Upper lobe of left lung (tissue), 6 donors: ENCODE measurements at regions not wholly inside any gene's neighbourhood (a gene's known extent, or its start where the extent isn't known, plus 50 kb on each side); places are given as distances from the start of the nearest gene placed in this dataset.

ENCODE experiments used
- ATAC-seq, 2 donors: fragments of 200-7000 bp; cut with Tn5 transposase; one replicate each; pipeline ENCODE4 v1.9.1; 2022; ENCODE audit warnings: mild to moderate bottlenecking in 2 of 2, moderate library complexity in 2 of 2; ENCODE audit not compliant: low FRiP score in 2 of 2
- DNase-seq, 2 donors: peaks; one replicate each; pipeline ENCODE4 v3.0.0-alpha.2; 2019 to 2020
- H3K27ac ChIP-seq, 4 donors: fragments of 200-600 bp; sonication (generic); one replicate each; pipeline ENCODE4 v1.5.1; 2016 to 2019
- H3K27me3 ChIP-seq, 4 donors: fragments of 200-600 bp; sonication (generic); one replicate each; pipeline ENCODE4 v1.5.1; 2017 to 2019
- H3K36me3 ChIP-seq, 4 donors: fragments of 200-600 bp; sonication (generic); one replicate each; pipeline ENCODE4 v1.5.1; 2016 to 2019
- H3K4me1 ChIP-seq, 4 donors: fragments of 200-600 bp; sonication (generic); one replicate each; pipeline ENCODE4 v1.5.1; 2018 to 2019
- H3K4me3 ChIP-seq, 4 donors: fragments of 200-600 bp; sonication (generic); one replicate each; pipeline ENCODE4 v1.5.1; 2017 to 2019; ENCODE audit warnings: mild to moderate bottlenecking in 2 of 4, moderate library complexity in 1 of 4
- H3K9me3 ChIP-seq, 4 donors: fragments of 200-600 bp; sonication (generic); one replicate each; pipeline ENCODE4 v1.5.1; 2018 to 2019
- EP300 ChIP-seq, 4 donors: sonication (generic); formaldehyde crosslinking; IDR thresholded peaks; one replicate each; pipeline ENCODE4 v1.5.1; 2017; ENCODE audit warnings: antibody characterized with exemption in 4 of 4, control low read depth in 2 of 4
- POLR2A ChIP-seq, 4 donors: fragments of 450-650 bp; IDR thresholded peaks; one replicate each; pipeline ENCODE4 v1.5.1; 2016 to 2017; ENCODE audit warnings: antibody characterized with exemption in 4 of 4, mild to moderate bottlenecking in 2 of 4
- POLR2AphosphoS5 ChIP-seq, 2 donors: sonication (generic); formaldehyde crosslinking; IDR thresholded peaks; one replicate each; pipeline ENCODE4 v1.5.1; 2017; ENCODE audit warnings: antibody characterized with exemption in 2 of 2
- WGBS, 2 donors: methylation state at CpG; one replicate each; pipeline ENCODE4 v1.1.5; 2017 to 2018; 5-methylcytosine and 5-hydroxymethylcytosine counted together
- TF ChIP-seq, protein P1 (sequence below), 6 experiments: fragments of 450-650 bp in 4 of 6; fragments of 200-600 bp in 2 of 6; sonication (generic) in 2 of 6; IDR thresholded peaks; one replicate each; pipeline ENCODE4 v1.5.1; 2016 to 2019; ENCODE audit warnings: antibody characterized with exemption in 6 of 6
- donor health status: DM: no; HTN: no; CAD: no; lungs with moderate emphysema.
- donor health status: DM: no; HTN: yes; CAD: no; lungs with severe emphysema.

- Histone ChIP-seq H3K36me3 (no peaks in the 10 kb centered on the region), H3K4me3 (no peak overlapping the region), H3K4me1 (no peaks in the 10 kb centered on the region), H3K27ac (no peak overlapping the region), H3K9me3 (no peaks in the 10 kb centered on the region), H3K27me3 (no peaks in the 10 kb centered on the region)
- ATAC-seq (no peak), DNase-seq (no peak)
- TF ChIP-seq POLR2AphosphoS5 (IDR thresholded peaks at IDR 0.05) (no peak), POLR2A (IDR thresholded peaks at IDR 0.05) (no peak), EP300 (IDR thresholded peaks at IDR 0.05) (no peak)
- TF ChIP-seq, protein P1, sequence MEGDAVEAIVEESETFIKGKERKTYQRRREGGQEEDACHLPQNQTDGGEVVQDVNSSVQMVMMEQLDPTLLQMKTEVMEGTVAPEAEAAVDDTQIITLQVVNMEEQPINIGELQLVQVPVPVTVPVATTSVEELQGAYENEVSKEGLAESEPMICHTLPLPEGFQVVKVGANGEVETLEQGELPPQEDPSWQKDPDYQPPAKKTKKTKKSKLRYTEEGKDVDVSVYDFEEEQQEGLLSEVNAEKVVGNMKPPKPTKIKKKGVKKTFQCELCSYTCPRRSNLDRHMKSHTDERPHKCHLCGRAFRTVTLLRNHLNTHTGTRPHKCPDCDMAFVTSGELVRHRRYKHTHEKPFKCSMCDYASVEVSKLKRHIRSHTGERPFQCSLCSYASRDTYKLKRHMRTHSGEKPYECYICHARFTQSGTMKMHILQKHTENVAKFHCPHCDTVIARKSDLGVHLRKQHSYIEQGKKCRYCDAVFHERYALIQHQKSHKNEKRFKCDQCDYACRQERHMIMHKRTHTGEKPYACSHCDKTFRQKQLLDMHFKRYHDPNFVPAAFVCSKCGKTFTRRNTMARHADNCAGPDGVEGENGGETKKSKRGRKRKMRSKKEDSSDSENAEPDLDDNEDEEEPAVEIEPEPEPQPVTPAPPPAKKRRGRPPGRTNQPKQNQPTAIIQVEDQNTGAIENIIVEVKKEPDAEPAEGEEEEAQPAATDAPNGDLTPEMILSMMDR (IDR thresholded peaks at IDR 0.05) = no peak
- WGBS, 2 donors = 34 to 39% methylated on average over 2 of the region's 2 CpGs
Measured at GRCh38 chr7:23907012-23907411, 197.0 kb downstream of the STK31 start.

DNA sequence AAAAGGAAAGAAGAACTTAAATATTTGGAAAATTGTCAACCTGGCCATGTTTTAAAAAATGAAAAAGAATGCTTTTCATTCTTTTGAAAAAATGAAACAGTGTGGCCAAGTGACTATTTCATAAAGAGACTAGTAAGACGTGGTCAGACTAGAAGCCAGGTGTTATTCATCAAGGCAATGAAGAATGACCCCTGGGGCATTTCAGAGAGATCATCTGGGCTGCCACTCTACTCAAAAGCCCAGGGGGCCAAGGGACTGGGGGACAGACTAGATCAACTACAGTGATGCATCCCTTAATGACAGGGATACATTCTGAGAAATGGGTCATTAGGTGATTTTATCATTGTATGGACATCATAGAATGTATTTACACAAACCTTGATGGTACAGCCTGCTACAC lies 199.4 kb downstream of the STK31 start:
- Histone ChIP-seq H3K4me3 (no peak overlapping the region), H3K4me1 (no peaks in the 10 kb centered on the region), H3K27me3 (no peaks in the 10 kb centered on the region), H3K27ac (no peak overlapping the region), H3K36me3 (no peaks in the 10 kb centered on the region), H3K9me3 (no peaks in the 10 kb centered on the region)
- ATAC-seq = no peak
- TF ChIP-seq, protein P1 (IDR thresholded peaks at IDR 0.05) = no peak
- TF ChIP-seq EP300 (IDR thresholded peaks at IDR 0.05) (no peak), POLR2A (IDR thresholded peaks at IDR 0.05) (no peak), POLR2AphosphoS5 (IDR thresholded peaks at IDR 0.05) (no peak)
- no peak for DNase-seq
- WGBS, 2 donors = 68 to 72% methylated on average over 1 of the region's 1 CpG

GRCh38 chr7:23912065-23912464 lies 202.0 kb downstream of the STK31 start:
- no peak overlapping the region for H3K27ac ChIP-seq
- H3K27me3 ChIP-seq = no peaks in the 10 kb centered on the region
- H3K4me3 ChIP-seq = no peak overlapping the region
- ATAC-seq (no peak), DNase-seq (no peak)
- no peaks in the 10 kb centered on the region for H3K9me3 ChIP-seq
- 55 to 59% methylated on average over 2 of the region's 2 CpGs for WGBS, 2 donors
- TF ChIP-seq POLR2AphosphoS5 (IDR thresholded peaks at IDR 0.05) (no peak), POLR2A (IDR thresholded peaks at IDR 0.05) (no peak), EP300 (IDR thresholded peaks at IDR 0.05) (no peak)
- TF ChIP-seq, protein P1 (IDR thresholded peaks at IDR 0.05) = no peak
- no peaks in the 10 kb centered on the region for H3K36me3 ChIP-seq
- no peaks in the 10 kb centered on the region for H3K4me1 ChIP-seq

DNA sequence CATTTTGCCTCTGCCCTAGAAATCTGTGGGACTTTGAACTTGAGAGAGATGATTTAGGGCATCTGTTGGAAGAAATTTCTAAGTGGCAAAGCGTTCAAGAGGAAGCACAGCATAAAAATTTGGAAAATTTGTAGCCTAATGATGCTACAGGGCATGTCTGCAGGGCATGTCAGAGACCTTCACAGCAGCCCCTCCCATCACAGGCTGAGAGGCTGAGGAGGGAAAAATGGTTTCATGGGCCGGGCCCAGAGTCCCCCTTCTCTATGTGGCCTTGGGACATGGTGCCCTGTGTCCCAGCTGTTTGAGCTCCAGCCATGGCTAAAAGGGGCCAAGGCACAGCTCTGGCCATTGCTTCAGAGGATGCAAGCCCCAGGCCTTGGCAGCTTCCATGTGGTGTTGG lies 203.0 kb downstream of the STK31 start:
- DNase-seq (no peak), ATAC-seq (no peak)
- H3K4me1 ChIP-seq = no peaks in the 10 kb centered on the region
- no peaks in the 10 kb centered on the region for H3K36me3 ChIP-seq
- TF ChIP-seq POLR2A (IDR thresholded peaks at IDR 0.05) = no peak
- TF ChIP-seq, protein P1 (IDR thresholded peaks at IDR 0.05) = no peak
- no peak overlapping the region for H3K4me3 ChIP-seq
- H3K27me3 ChIP-seq = no peaks in the 10 kb centered on the region
- H3K27ac ChIP-seq = no peak overlapping the region
- 74 to 78% methylated on average over 1 to 2 of the region's 2 CpGs for WGBS, 2 donors
- H3K9me3 ChIP-seq = no peaks in the 10 kb centered on the region

- Histone ChIP-seq H3K4me1 (no peaks in the 10 kb centered on the region), H3K27ac (no peak overlapping the region), H3K27me3 (no peaks in the 10 kb centered on the region), H3K9me3 (no peaks in the 10 kb centered on the region), H3K4me3 (no peak overlapping the region), H3K36me3 (no peaks in the 10 kb centered on the region)
- no peak for TF ChIP-seq EP300 (IDR thresholded peaks at IDR 0.05)
- no peak for TF ChIP-seq POLR2A (IDR thresholded peaks at IDR 0.05)
- TF ChIP-seq, protein P1 (IDR thresholded peaks at IDR 0.05) = no peak
- no peak for TF ChIP-seq POLR2AphosphoS5 (IDR thresholded peaks at IDR 0.05)
- WGBS, 2 donors = 65 to 79% methylated on average over 5 of the region's 5 CpGs
- ATAC-seq (no peak), DNase-seq (no peak)
Measured at GRCh38 chr7:23915236-23915635, 205.2 kb downstream of the STK31 start.
